ENCODE measurements at regions not wholly inside any gene's neighbourhood (a gene's known extent, or its start where the extent isn't known, plus 50 kb on each side); places are given as distances from the start of the nearest gene placed in this dataset.
"Not testable (repeated sequence)": the region's sequence is repeated elsewhere in the genome, so short reads cannot be mapped to it uniquely, and the experiment has no call there.

GRCh38 chr9:65382701-65383318 is 97.8 kb upstream of the FOXD4L5 start:
- not testable (repeated sequence) for TF ChIP-seq CTCF (conservative IDR thresholded peaks at IDR 0.05; ENCODE audit: low read depth, low read length); EZH2 (IDR thresholded peaks at IDR 0.05; ENCODE audit: borderline replicate concordance, low read depth, low read length, poor library complexity, severe bottlenecking)

Measured in A673 (cell line).